ENCODE measurements at regions not wholly inside any gene's neighbourhood (a gene's known extent, or its start where the extent isn't known, plus 50 kb on each side); places are given as distances from the start of the nearest gene placed in this dataset.

- no peak for TF ChIP-seq EZH2phosphoT487 (IDR thresholded peaks at IDR 0.05; ENCODE audit: insufficient read depth, low read depth)
- no peak for TF ChIP-seq EZH2 (IDR thresholded peaks at IDR 0.05; ENCODE audit: insufficient read depth, poor library complexity, severe bottlenecking)
These were observed 66.5 kb upstream of the CTBP2 start for GRCh38 chr10:125226823-125227222.
